Vagina (tissue), 2 donors: ENCODE measurements at regions not wholly inside any gene's neighbourhood (a gene's known extent, or its start where the extent isn't known, plus 50 kb on each side); places are given as distances from the start of the nearest gene placed in this dataset.
"Not testable (repeated sequence)": the region's sequence is repeated elsewhere in the genome, so short reads cannot be mapped to it uniquely, and the experiment has no call there.

ENCODE experiments used
- DNase-seq, 2 donors: peaks; one replicate each; pipeline ENCODE4 v3.0.0-alpha.2; 2017; ENCODE audit errors: extremely low spot score in 2 of 2
- H3K27ac ChIP-seq: fragments of 200-600 bp; sonication (generic); one replicate; pipeline ENCODE4 v1.5.1; 2019
- H3K27me3 ChIP-seq: fragments of 200-600 bp; sonication (generic); one replicate; pipeline ENCODE4 v1.5.1; 2019
- H3K36me3 ChIP-seq, 2 donors: fragments of 200-600 bp; sonication (generic); one replicate each; pipeline ENCODE4 v1.5.1; 2017 to 2019
- H3K4me1 ChIP-seq: fragments of 200-600 bp; sonication (generic); one replicate; pipeline ENCODE4 v1.5.1; 2019
- H3K4me3 ChIP-seq, 2 donors: fragments of 200-600 bp; sonication (generic); 1 replicate in 1 of 2; 2 replicates in 1 of 2; pipeline ENCODE4 v1.5.1; 2016 to 2019
- H3K9me3 ChIP-seq: fragments of 200-600 bp; sonication (generic); one replicate; pipeline ENCODE4 v1.5.1; 2019
- intact Hi-C: fragments of 100-400 bp; cut with DNase I; formaldehyde crosslinking; loops from one replicate; pipeline ENCODE4 v1.15.1; 2023

DNA sequence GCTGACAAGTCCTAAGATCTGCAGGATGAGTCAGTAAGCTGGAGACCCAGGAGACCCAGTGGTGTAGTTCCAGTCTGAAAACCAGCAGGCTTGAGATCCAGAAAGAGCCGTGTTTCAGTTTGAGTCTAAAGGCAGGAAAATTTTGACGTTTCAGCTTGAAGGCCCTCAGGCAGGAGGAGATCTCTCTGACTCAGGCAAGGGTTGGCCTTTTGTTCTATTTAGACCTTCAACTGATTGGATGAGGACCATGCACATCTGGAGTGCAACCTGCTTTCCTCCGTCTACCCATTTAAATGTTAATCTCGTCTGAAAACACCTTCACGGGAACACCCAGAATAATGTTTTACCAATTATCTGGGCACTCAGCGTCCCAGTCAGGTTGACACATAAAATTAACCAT is 69.5 kb downstream of the NPIPA7 start:
- intact Hi-C loops: not testable (repeated sequence)

GRCh38 chr16:16449712-16450237 is 70.8 kb downstream of the NPIPA7 start:
- H3K9me3 ChIP-seq, H3K27ac ChIP-seq, H3K36me3 ChIP-seq, intact Hi-C loops, H3K4me1 ChIP-seq, H3K27me3 ChIP-seq, H3K4me3 ChIP-seq: not testable (repeated sequence)
- DNase-seq: peak in 1 of 2 donors; percentile 13

More for the DNA sequence above, 69.5 kb downstream of the NPIPA7 start:
- not testable (repeated sequence) for H3K27me3 ChIP-seq, H3K4me1 ChIP-seq, H3K9me3 ChIP-seq, H3K27ac ChIP-seq, H3K36me3 ChIP-seq, DNase-seq, H3K4me3 ChIP-seq

- H3K4me1 ChIP-seq, H3K27me3 ChIP-seq, DNase-seq, H3K27ac ChIP-seq, intact Hi-C loops, H3K36me3 ChIP-seq, H3K9me3 ChIP-seq, H3K4me3 ChIP-seq: not testable (repeated sequence)
These were observed 72.9 kb downstream of the NPIPA7 start for GRCh38 chr16:16451721-16452410.

GRCh38 chr16:16458579-16458978 is 79.6 kb downstream of the NPIPA7 start:
- H3K4me1 ChIP-seq, H3K27ac ChIP-seq, H3K27me3 ChIP-seq, H3K9me3 ChIP-seq, DNase-seq, H3K36me3 ChIP-seq, H3K4me3 ChIP-seq, intact Hi-C loops: not testable (repeated sequence)

DNA sequence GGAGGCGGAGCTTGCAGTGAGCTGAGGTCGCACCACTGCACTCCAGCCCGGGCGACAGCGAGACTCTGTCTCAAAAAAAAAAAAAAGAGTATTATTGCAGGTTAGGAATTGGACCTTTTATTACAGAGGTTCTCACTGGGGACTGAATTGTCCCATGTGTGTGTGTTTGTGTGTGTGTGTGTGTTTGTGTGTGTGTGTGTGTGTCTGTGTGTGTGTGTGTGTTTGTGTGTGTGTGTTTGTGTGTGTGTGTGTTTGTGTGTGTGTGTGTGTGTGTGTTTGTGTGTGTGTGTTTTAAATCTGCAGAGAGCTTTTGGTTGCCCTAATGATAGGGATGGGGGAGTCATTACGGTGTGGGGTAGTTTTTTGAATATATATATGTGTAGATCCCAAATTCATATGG is 84.9 kb downstream of the NPIPA7 start:
- H3K27ac ChIP-seq, H3K4me3 ChIP-seq, H3K9me3 ChIP-seq, H3K36me3 ChIP-seq, H3K27me3 ChIP-seq, H3K4me1 ChIP-seq, intact Hi-C loops, DNase-seq: not testable (repeated sequence)

- DNase-seq, H3K27ac ChIP-seq, H3K4me1 ChIP-seq, H3K9me3 ChIP-seq, intact Hi-C loops, H3K27me3 ChIP-seq, H3K36me3 ChIP-seq, H3K4me3 ChIP-seq: not testable (repeated sequence)
These were observed 110.0 kb downstream of the NPIPA7 start for GRCh38 chr16:16488919-16489318.

- DNase-seq, intact Hi-C loops, H3K9me3 ChIP-seq, H3K27me3 ChIP-seq, H3K4me1 ChIP-seq, H3K4me3 ChIP-seq, H3K36me3 ChIP-seq, H3K27ac ChIP-seq: not testable (repeated sequence)
These were observed 110.5 kb downstream of the NPIPA7 start for GRCh38 chr16:16489466-16489865.

DNA sequence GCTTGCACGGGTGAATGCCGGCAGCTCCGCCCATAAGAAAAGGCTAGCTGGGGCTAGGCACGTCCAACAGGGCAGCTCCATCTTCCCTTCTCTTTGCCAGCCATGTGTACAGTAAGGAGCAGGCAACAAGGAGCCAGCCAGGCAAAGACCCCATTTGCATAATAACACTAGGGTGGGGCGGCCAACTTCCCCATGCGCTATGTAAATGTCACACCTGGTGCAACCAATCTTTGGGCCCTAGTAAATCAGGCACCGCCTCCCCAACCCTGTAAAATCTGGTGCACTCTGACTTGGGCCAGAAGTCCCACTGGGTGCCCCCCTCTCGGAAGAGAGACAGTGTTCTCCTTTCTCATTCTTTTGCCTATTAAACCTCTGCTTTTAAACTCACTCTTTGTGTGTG is 115.2 kb downstream of the NPIPA7 start:
- H3K4me1 ChIP-seq, DNase-seq, H3K27me3 ChIP-seq, H3K9me3 ChIP-seq, H3K4me3 ChIP-seq, intact Hi-C loops, H3K36me3 ChIP-seq, H3K27ac ChIP-seq: not testable (repeated sequence)

DNA sequence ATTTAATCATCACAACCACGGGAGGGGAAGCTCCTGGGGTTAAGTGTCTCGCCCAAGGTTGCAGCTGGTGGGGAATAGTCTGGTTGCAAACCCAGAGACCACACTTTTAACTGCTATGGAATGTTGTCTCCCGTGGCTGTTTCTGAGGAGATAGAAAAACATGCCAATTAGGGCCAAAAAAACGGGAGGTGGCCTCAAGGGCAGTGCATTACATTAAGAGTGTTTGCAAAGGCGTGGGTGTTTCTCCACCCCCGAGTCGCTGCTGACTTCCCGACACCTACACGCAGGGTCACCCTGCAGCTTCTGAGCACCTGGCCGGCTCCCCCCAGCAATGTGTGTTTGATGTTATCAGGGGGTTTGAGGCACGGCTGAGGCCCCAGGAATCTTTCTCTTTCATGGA is 116.1 kb downstream of the NPIPA7 start:
- H3K36me3 ChIP-seq, H3K27me3 ChIP-seq, H3K27ac ChIP-seq, intact Hi-C loops, H3K9me3 ChIP-seq, H3K4me3 ChIP-seq, DNase-seq, H3K4me1 ChIP-seq: not testable (repeated sequence)

DNA sequence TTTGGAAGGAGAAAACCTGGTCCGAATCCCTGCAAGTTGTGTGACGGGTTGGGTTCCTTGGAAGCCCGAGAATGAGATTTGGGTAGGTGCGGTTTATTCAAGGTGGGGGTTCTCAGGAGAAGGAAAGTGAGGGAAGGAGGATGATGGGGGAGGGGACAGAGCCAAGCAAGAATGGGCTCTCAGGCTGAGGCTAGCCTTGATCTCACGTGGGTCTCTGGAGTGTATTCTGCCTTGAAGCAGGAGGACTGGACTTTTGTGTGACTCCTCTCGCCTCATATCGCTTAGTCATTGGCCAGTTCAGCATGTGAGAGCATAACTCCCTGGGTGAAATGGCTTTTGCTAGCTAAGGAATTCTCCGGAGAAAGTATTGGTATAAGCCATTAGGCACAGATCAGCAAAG is 120.9 kb downstream of the NPIPA7 start:
- H3K4me1 ChIP-seq, H3K27me3 ChIP-seq, H3K4me3 ChIP-seq, DNase-seq, H3K9me3 ChIP-seq, H3K36me3 ChIP-seq, intact Hi-C loops, H3K27ac ChIP-seq: not testable (repeated sequence)

DNA sequence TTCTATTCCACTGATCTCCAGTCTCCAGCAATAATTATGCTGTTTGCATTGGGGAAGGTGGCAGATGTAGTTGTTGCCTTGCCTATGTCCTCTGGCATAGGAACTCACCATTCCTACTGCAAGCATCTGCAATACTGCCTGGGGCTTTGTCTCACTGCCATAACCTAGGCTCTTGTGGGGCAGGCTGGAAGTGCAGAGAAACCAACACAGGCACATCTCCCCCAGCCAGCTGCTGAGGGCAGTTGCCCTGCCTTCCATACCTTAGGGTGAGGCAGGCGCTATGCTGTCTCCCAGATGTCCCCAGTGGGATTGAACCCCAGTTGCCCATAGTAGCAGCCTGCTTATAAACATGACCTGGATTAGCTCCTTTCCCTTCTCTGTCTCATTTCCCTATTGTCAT is 128.1 kb downstream of the NPIPA7 start:
- H3K9me3 ChIP-seq, intact Hi-C loops, H3K36me3 ChIP-seq, DNase-seq, H3K4me1 ChIP-seq, H3K27ac ChIP-seq, H3K27me3 ChIP-seq, H3K4me3 ChIP-seq: not testable (repeated sequence)

GRCh38 chr16:16508344-16508743 is 129.4 kb downstream of the NPIPA7 start:
- H3K4me1 ChIP-seq, DNase-seq, H3K4me3 ChIP-seq, H3K27ac ChIP-seq, intact Hi-C loops, H3K9me3 ChIP-seq, H3K27me3 ChIP-seq, H3K36me3 ChIP-seq: not testable (repeated sequence)

GRCh38 chr16:16519395-16519794 is 140.5 kb downstream of the NPIPA7 start:
- H3K27me3 ChIP-seq, H3K9me3 ChIP-seq, DNase-seq, H3K4me1 ChIP-seq, H3K4me3 ChIP-seq, H3K36me3 ChIP-seq, intact Hi-C loops, H3K27ac ChIP-seq: not testable (repeated sequence)

DNA sequence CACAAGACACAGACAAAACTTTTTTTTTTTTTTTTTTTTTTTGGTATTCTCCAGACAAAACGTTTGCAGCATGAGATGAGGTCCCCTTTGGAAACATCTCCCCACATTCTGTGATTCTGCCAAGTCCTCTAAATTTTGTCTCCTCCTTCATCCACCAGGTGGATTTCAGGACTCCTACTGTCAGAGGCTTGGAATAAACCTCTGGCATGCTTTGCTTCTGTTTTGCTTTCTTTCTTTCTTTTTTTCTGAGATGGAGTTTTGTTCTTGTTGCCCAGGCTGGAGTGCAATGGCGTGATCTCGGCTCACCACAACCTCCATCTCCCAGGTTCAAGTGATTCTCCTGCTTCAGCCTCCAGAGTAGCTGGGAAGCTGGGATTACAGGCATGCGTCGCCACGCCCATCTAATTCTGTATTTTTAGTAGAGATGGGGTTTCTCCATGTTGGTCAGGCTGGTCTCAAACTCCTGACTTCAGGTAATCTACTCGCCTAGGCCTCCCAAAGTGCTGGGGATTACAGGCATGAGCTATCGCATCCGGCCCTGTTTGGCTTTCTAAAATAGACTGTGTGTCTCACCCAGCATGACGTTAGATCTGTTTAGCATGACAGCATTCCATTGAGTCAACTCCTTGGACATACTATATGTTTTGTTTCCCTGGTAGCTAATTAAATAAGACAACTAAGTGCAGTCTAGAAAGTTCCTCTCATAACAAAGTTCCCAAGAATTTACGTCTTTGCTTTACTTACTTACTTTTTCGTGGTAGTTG is 142.5 kb downstream of the NPIPA7 start:
- DNase-seq, H3K4me3 ChIP-seq, intact Hi-C loops, H3K27ac ChIP-seq, H3K36me3 ChIP-seq, H3K9me3 ChIP-seq, H3K27me3 ChIP-seq, H3K4me1 ChIP-seq: not testable (repeated sequence)
